ENCODE measurements at regions not wholly inside any gene's neighbourhood (a gene's known extent, or its start where the extent isn't known, plus 50 kb on each side); places are given as distances from the start of the nearest gene placed in this dataset.
"Not testable (repeated sequence)": the region's sequence is repeated elsewhere in the genome, so short reads cannot be mapped to it uniquely, and the experiment has no call there.

GRCh38 chr2:104977958-104978357 is 59.9 kb upstream of the MRPS9 start:
- no peak for DNase-seq (ENCODE audit: low spot score in 2 of 2, unreplicated experiment in 2 of 2)
- TF ChIP-seq CTCF (IDR thresholded peaks at IDR 0.05; ENCODE audit: unreplicated experiment) = no peak
- Mint-ChIP-seq H3K4me1 (no peaks in the 10 kb centered on the region), H3K27ac (no peak overlapping the region), H3K27me3 (ENCODE audit: low read depth) (no peaks in the 10 kb centered on the region), H3K9me3 (no peaks in the 10 kb centered on the region), H3K4me3 (no peak overlapping the region), H3K36me3 (no peaks in the 10 kb centered on the region)

GRCh38 chr2:104979786-104980185 is 58.1 kb upstream of the MRPS9 start:
- H3K27ac Mint-ChIP-seq; H3K4me1 Mint-ChIP-seq; DNase-seq (ENCODE audit: low spot score in 2 of 2, unreplicated experiment in 2 of 2); H3K4me3 Mint-ChIP-seq; H3K36me3 Mint-ChIP-seq; H3K9me3 Mint-ChIP-seq; H3K27me3 Mint-ChIP-seq (ENCODE audit: low read depth): not testable (repeated sequence)

- DNase-seq (ENCODE audit: low spot score in 2 of 2, unreplicated experiment in 2 of 2) = no peak
- no peak overlapping the region for H3K4me3 Mint-ChIP-seq
- H3K9me3 Mint-ChIP-seq = peaks cover 5% of the 10 kb centered on the region
- H3K36me3 Mint-ChIP-seq = no peaks in the 10 kb centered on the region
- H3K4me1 Mint-ChIP-seq = no peaks in the 10 kb centered on the region
- no peak for TF ChIP-seq CTCF (IDR thresholded peaks at IDR 0.05; ENCODE audit: unreplicated experiment)
- no peak overlapping the region for H3K27ac Mint-ChIP-seq
- H3K27me3 Mint-ChIP-seq (ENCODE audit: low read depth) = peaks cover 3% of the 10 kb centered on the region
Observed at GRCh38 chr2:104982111-104982510, 55.8 kb upstream of the MRPS9 start.

Data from mesothelial cell of epicardium (in vitro differentiated cells).